PFSK-1 (cell line): ENCODE measurements at regions not wholly inside any gene's neighbourhood (a gene's known extent, or its start where the extent isn't known, plus 50 kb on each side); places are given as distances from the start of the nearest gene placed in this dataset.

ENCODE experiments used
- POLR2AphosphoS5 ChIP-seq: IDR thresholded peaks from 2 replicates; pipeline ENCODE4 v1.6.1; 2012; ENCODE audit warnings: low read depth, mild to moderate bottlenecking, control low read depth, low read length, moderate library complexity
- REST ChIP-seq, 2 experiments: IDR thresholded peaks; 2 replicates each; pipeline versions ENCODE4 v1.6.1 to v1.8.0; 2011 to 2012; ENCODE audit warnings: low read depth in 2 of 2, low read length in 2 of 2, control low read depth in 1 of 2, inconsistent platforms in 1 of 2, mild to moderate bottlenecking in 1 of 2, moderate library complexity in 1 of 2; ENCODE audit not compliant: insufficient read depth in 1 of 2

- TF ChIP-seq REST (IDR thresholded peaks at IDR 0.05; ENCODE audit: insufficient read depth in 1 of 2, low read depth in 2 of 2, low read length in 2 of 2): no peak
- TF ChIP-seq POLR2AphosphoS5: no peak
Measured at GRCh38 chr16:16973707-16974591, 496.8 kb downstream of the XYLT1 start.
